K562 (cell line): ENCODE measurements at regions not wholly inside any gene's neighbourhood (a gene's known extent, or its start where the extent isn't known, plus 50 kb on each side); places are given as distances from the start of the nearest gene placed in this dataset.

ENCODE experiments used
- ATAC-seq: fragments of 200-7000 bp; cut with Tn5 transposase; 3 replicates; pipeline ENCODE4 v1.9.1; 2020; ENCODE audit warnings: moderate library complexity
- BruUV-seq: library from RNA; stranded (reverse); fragments of 400-500 nt; replicated peaks from 2 replicates; lab custom pipeline; 2021; lab: Mats Ljungman, UMichigan
- CTCF ChIA-PET: fragments of 300-600 bp; formaldehyde crosslinking; extraction: SDS; loops from one replicate; lab custom pipeline; 2021; ENCODE audit warnings: low intra/inter-chr PET ratio; lab: Yijun Ruan, JAX
- POLR2A ChIA-PET: fragments of 300-600, 350-650 bp; sonication (Branson Sonifier 250); formaldehyde crosslinking; extraction: SDS; loops from one replicate; lab custom pipeline; 2021; ENCODE audit warnings: antibody characterized with exemption, inconsistent platforms; lab: Yijun Ruan, JAX
- DNase-seq, 4 experiments: peaks; one replicate each; pipeline versions ENCODE4 v3.0.0 to v3.0.0-alpha.2; 2011 to 2018; ENCODE audit warnings: low spot score in 3 of 4, mixed read lengths in 3 of 4; ENCODE audit errors: extremely low read depth in 1 of 4
- FAIRE-seq: peaks from 2 replicates; lab custom pipeline; 2011; peaks lifted over from hg19 to GRCh38; lab: Jason Lieb, UNC
- H2AFZ ChIP-seq: 2 replicates; pipeline ENCODE4 v1.6.0; 2011; ENCODE audit warnings: low read depth, low read length, control low read depth, inconsistent platforms
- H3K27ac ChIP-seq: fragments of 200-600 bp; 3 replicates; pipeline ENCODE4 v1.8.0; 2011; ENCODE audit warnings: low read depth, mild to moderate bottlenecking, control low read depth, inconsistent platforms, low read length, moderate library complexity, mixed read lengths; ENCODE audit errors: extremely low read depth
- H3K27me3 ChIP-seq, 2 experiments: fragments of 300-600 bp in 1 of 2; 2 replicates in 1 of 2; 3 replicates in 1 of 2; pipeline versions ENCODE4 v1.6.0 to v1.8.0; 2011; ENCODE audit warnings: inconsistent platforms in 2 of 2, low read length in 2 of 2, mild to moderate bottlenecking in 1 of 2, mixed read lengths in 1 of 2, moderate library complexity in 1 of 2; ENCODE audit not compliant: control insufficient read depth in 2 of 2, insufficient read depth in 2 of 2
- H3K36me3 ChIP-seq: fragments of 300-600 bp; 3 replicates; pipeline ENCODE4 v1.8.0; 2011; ENCODE audit warnings: mild to moderate bottlenecking, low read length, inconsistent platforms; ENCODE audit not compliant: control insufficient read depth, insufficient read depth
- H3K4me1 ChIP-seq, 2 experiments: fragments of 200-600 bp in 1 of 2; replicated peaks in 1 of 2; 2 replicates in 1 of 2; 3 replicates in 1 of 2; pipeline versions ENCODE4 v1.5.1 to v1.8.0; 2011; ENCODE audit warnings: inconsistent platforms in 2 of 2, low read length in 2 of 2, mild to moderate bottlenecking in 1 of 2, mixed read lengths in 1 of 2, moderate library complexity in 1 of 2; ENCODE audit not compliant: control insufficient read depth in 2 of 2, insufficient read depth in 2 of 2
- H3K4me2 ChIP-seq: 2 replicates; pipeline ENCODE4 v1.6.1; 2011; ENCODE audit warnings: low read length, control low read depth, inconsistent platforms, mixed read lengths; ENCODE audit not compliant: insufficient read depth
- H3K4me3 ChIP-seq: fragments of 200-600 bp; sonication (generic), shearing (Covaris generic); 2 replicates; pipeline ENCODE4 v1.5.1; 2016; ENCODE audit warnings: control low read depth, inconsistent platforms
- H3K79me2 ChIP-seq: fragments of 200-600 bp; 3 replicates; pipeline ENCODE4 v1.8.0; 2011; ENCODE audit warnings: low read length, inconsistent platforms; ENCODE audit not compliant: control insufficient read depth, insufficient read depth
- H3K9ac ChIP-seq, 2 experiments: 2 replicates each; pipeline versions ENCODE4 v1.6.0 to v1.6.1; 2011; ENCODE audit warnings: low read depth in 2 of 2, low read length in 2 of 2, control low read depth in 1 of 2, inconsistent platforms in 1 of 2, mild to moderate bottlenecking in 1 of 2, mixed read lengths in 1 of 2; ENCODE audit not compliant: insufficient read depth in 1 of 2
- H3K9me1 ChIP-seq: one replicate; pipeline ENCODE4 v1.6.0; 2011; ENCODE audit warnings: inconsistent platforms, mild to moderate bottlenecking, low read length, moderate library complexity; ENCODE audit not compliant: control insufficient read depth, insufficient read depth
- H3K9me3 ChIP-seq: replicated peaks from 2 replicates; pipeline ENCODE4 v1.5.1; 2011; ENCODE audit warnings: low read depth, low read length, inconsistent platforms; ENCODE audit not compliant: control insufficient read depth, insufficient read depth
- H4K20me1 ChIP-seq: replicated peaks from 2 replicates; pipeline ENCODE4 v1.6.1; 2011; ENCODE audit warnings: low read length, inconsistent platforms, mixed read lengths; ENCODE audit not compliant: control insufficient read depth, insufficient read depth
- CHD2 ChIP-seq: IDR thresholded peaks from 2 replicates; pipeline ENCODE4 v1.6.1; 2011; ENCODE audit warnings: low read depth, low read length
- CREB1 ChIP-seq, 2 experiments: sonication (generic) in 1 of 2; formaldehyde crosslinking in 1 of 2; IDR thresholded peaks; 2 replicates each; pipeline versions ENCODE4 v1.6.1 to v1.8.0; 2012 to 2022; ENCODE audit warnings: inconsistent platforms in 1 of 2, mild to moderate bottlenecking in 1 of 2, missing genetic modification reagents in 1 of 2, moderate library complexity in 1 of 2
- FIP1L1 ChIP-seq: fragments of 200-400 bp; formaldehyde crosslinking; IDR thresholded peaks from 2 replicates; pipeline ENCODE4 v1.6.1; 2018; ENCODE audit warnings: mild to moderate bottlenecking, low read depth, low read length; ENCODE audit not compliant: poor library complexity, severe bottlenecking
- MAFG ChIP-seq: fragments of 450-650 bp; conservative IDR thresholded peaks from 2 replicates; pipeline ENCODE4 v1.6.1; 2016; ENCODE audit warnings: missing genetic modification characterization, missing compliant biosample characterization
- SNAPC5 ChIP-seq: fragments of 250-450 bp; sonication (Bioruptor Pico); IDR thresholded peaks from 2 replicates; pipeline ENCODE4 v1.8.0; 2021; ENCODE audit warnings: moderate library complexity, mild to moderate bottlenecking, inconsistent platforms
- ZNF41 ChIP-seq: fragments of 250-450 bp; sonication (Bioruptor Pico); conservative IDR thresholded peaks from 2 replicates; pipeline ENCODE4 v1.4.0; 2020; ENCODE audit warnings: mild to moderate bottlenecking
- ZNF444 ChIP-seq: fragments of 250-450 bp; sonication (Bioruptor Pico); IDR thresholded peaks from 2 replicates; pipeline ENCODE4 v1.4.0; 2020; ENCODE audit warnings: mild to moderate bottlenecking, moderate library complexity
- WGBS: fragments of 100-300 bp; shearing (Covaris generic); methylation state at CpG from one replicate; pipeline ENCODE4 v1.1.6; 2016; ENCODE audit warnings: low coverage, mixed read lengths; ENCODE audit not compliant: insufficient coverage; ENCODE audit errors: missing lambda C conversion rate; 5-methylcytosine and 5-hydroxymethylcytosine counted together
- in situ Hi-C: fragments of 300-500 bp; cut with MboI; formaldehyde crosslinking; loops from 4 replicates; pipeline ENCODE4 v1.15.0; 2018; ENCODE audit warnings: inconsistent platforms, mixed read lengths
- intact Hi-C: fragments of 100-400 bp; cut with micrococcal nuclease; formaldehyde crosslinking; loops from 2 replicates; pipeline ENCODE4 v1.14.2; 2022

GRCh38 chr9:116087751-116088194 is 65.8 kb upstream of the PAPPA start:
- no peak overlapping the region for H3K9ac ChIP-seq
- no peak overlapping the region for H2AFZ ChIP-seq
- FAIRE-seq (no peak), ATAC-seq (no peak), DNase-seq (no peak)
- no TSS peak for BruUV-seq
- ChIA-PET CTCF (no interaction called here), POLR2A (interaction anchor here (0.7 kb wide), 1 partner anchor 23 kb away, joined by 5 read pairs; no protein-coding TSS in a partner anchor)
- H3K36me3 ChIP-seq = no peaks in the 10 kb centered on the region
- no peaks in the 10 kb centered on the region for H3K4me1 ChIP-seq
- H4K20me1 ChIP-seq = no peaks in the 10 kb centered on the region
- H3K9me3 ChIP-seq = no peaks in the 10 kb centered on the region
- no peaks in the 10 kb centered on the region for H3K79me2 ChIP-seq
- WGBS = 3% methylated on average over 3 of the region's 3 CpGs
- intact Hi-C loops = no loop called here
- TF ChIP-seq CHD2 (no peak), SNAPC5 (CRISPR knock-in tag) (no peak), ZNF41 (CRISPR knock-in tag) (no peak), CREB1 (IDR thresholded peaks at IDR 0.05) (no peak), CREB1 (CRISPR knock-in tag; IDR thresholded peaks at IDR 0.05) (no peak), MAFG (tag) (no peak)
- in situ Hi-C loops = no loop called here
- no peaks in the 10 kb centered on the region for H3K9me1 ChIP-seq
- H3K27ac ChIP-seq = no peak overlapping the region
- H3K4me3 ChIP-seq = no peak overlapping the region
- no peaks in the 10 kb centered on the region for H3K27me3 ChIP-seq
- H3K4me2 ChIP-seq = no peak overlapping the region

GRCh38 chr9:116088396-116088795 is 65.2 kb upstream of the PAPPA start:
- Histone ChIP-seq H3K79me2 (no peaks in the 10 kb centered on the region), H3K9me1 (no peaks in the 10 kb centered on the region), H3K9me3 (no peaks in the 10 kb centered on the region), H3K36me3 (no peaks in the 10 kb centered on the region), H3K9ac (no peak overlapping the region), H3K27ac (no peak overlapping the region), H3K4me1 (no peaks in the 10 kb centered on the region), H2AFZ (no peak overlapping the region), H3K4me3 (no peak overlapping the region), H4K20me1 (no peaks in the 10 kb centered on the region), H3K27me3 (no peaks in the 10 kb centered on the region), H3K4me2 (no peak overlapping the region)
- intact Hi-C loops (no loop called here), in situ Hi-C loops (no loop called here)
- TF ChIP-seq ZNF444 (no peak), FIP1L1 (no peak)
- no TSS peak for BruUV-seq
- CTCF ChIA-PET = no interaction called here
- FAIRE-seq = no peak
- no peak for DNase-seq
- 0% methylated on average over 4 of the region's 4 CpGs for WGBS
- no peak for ATAC-seq
- POLR2A ChIA-PET = no interaction called here
